Esophagus squamous epithelium (tissue), 5 donors: ENCODE measurements at regions not wholly inside any gene's neighbourhood (a gene's known extent, or its start where the extent isn't known, plus 50 kb on each side); places are given as distances from the start of the nearest gene placed in this dataset.

Source experiments
- DNase-seq: peaks from one replicate; lab custom pipeline; 2025; lab: John Stamatoyannopoulos, UW
- H3K27ac ChIP-seq, 4 donors: fragments of 200-600 bp; sonication (generic); one replicate each; pipeline ENCODE4 v1.5.1; 2016 to 2019; ENCODE audit warnings: mild to moderate bottlenecking in 1 of 4
- H3K27me3 ChIP-seq, 4 donors: fragments of 200-600 bp; sonication (generic); 1 replicate in 3 of 4; 2 replicates in 1 of 4; pipeline versions ENCODE4 v1.5.1 to v1.6.0; 2017 to 2021; ENCODE audit warnings: antibody characterized with exemption in 1 of 4
- H3K36me3 ChIP-seq, 3 donors: fragments of 200-600 bp; sonication (generic); one replicate each; pipeline ENCODE4 v1.5.1; 2016 to 2019
- H3K4me1 ChIP-seq, 3 donors: fragments of 200-600 bp; sonication (generic); one replicate each; pipeline ENCODE4 v1.5.1; 2017 to 2019
- H3K4me3 ChIP-seq, 4 donors: fragments of 200-600 bp; sonication (generic); 1 replicate in 3 of 4; 2 replicates in 1 of 4; pipeline ENCODE4 v1.5.1; 2016 to 2019; ENCODE audit warnings: mild to moderate bottlenecking in 2 of 4, moderate library complexity in 1 of 4
- H3K9me3 ChIP-seq, 3 donors: fragments of 200-600 bp; sonication (generic); one replicate each; pipeline ENCODE4 v1.5.1; 2016 to 2019
- POLR2A ChIP-seq, 4 donors: fragments of 450-650 bp; IDR thresholded peaks; one replicate each; pipeline ENCODE4 v1.6.1; 2017; ENCODE audit warnings: antibody characterized with exemption in 4 of 4, mild to moderate bottlenecking in 4 of 4, moderate library complexity in 3 of 4
- WGBS, 2 donors: methylation state at CpG; one replicate each; pipeline ENCODE4 v1.1.5; 2018; 5-methylcytosine and 5-hydroxymethylcytosine counted together
- intact Hi-C: fragments of 100-400 bp; cut with DNase I; formaldehyde crosslinking; loops from one replicate; pipeline ENCODE4 v1.15.0; 2022
- TF ChIP-seq, protein P1 (sequence below), 6 experiments: fragments of 450-650 bp in 4 of 6; fragments of 200-600 bp in 2 of 6; sonication (generic) in 2 of 6; IDR thresholded peaks; one replicate each; pipeline ENCODE4 v1.5.1; 2016 to 2019; ENCODE audit warnings: antibody characterized with exemption in 6 of 6, mild to moderate bottlenecking in 4 of 6, moderate library complexity in 4 of 6
- donor health status: DM: yes; HTN: yes; CAD: no.

DNA sequence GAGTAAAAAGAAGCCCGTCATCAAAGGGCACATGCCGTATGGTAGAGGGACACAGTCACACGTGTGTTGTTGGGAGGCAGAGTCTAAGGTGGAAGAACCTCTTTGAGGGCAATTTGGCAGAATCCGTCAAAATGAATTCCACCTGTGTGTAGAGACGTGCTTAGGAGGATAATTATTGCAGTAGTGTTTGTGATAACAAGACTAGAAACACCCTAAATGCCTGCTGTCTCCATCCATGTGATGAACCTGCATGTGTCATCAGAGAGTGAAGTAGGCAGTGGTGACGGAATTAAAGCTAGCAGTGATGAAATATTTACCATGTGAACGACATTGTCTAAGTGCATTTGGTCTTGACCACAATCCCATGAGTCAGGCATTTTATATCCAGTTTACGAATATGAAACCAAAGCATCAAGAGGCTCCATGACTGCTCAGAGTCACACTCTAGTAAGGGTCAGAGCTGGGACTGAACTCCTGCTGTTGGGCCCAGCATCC, 61.3 kb upstream of the ADORA2B start:
- Histone ChIP-seq H3K36me3 (no peaks in the 10 kb centered on the region), H3K9me3 (no peaks in the 10 kb centered on the region), H3K4me1 (no peaks in the 10 kb centered on the region), H3K4me3 (no peak overlapping the region), H3K27ac (no peak overlapping the region), H3K27me3 (no peaks in the 10 kb centered on the region)
- 72 to 81% methylated on average over 8 of the region's 8 CpGs for WGBS, 2 donors
- TF ChIP-seq, protein P1, sequence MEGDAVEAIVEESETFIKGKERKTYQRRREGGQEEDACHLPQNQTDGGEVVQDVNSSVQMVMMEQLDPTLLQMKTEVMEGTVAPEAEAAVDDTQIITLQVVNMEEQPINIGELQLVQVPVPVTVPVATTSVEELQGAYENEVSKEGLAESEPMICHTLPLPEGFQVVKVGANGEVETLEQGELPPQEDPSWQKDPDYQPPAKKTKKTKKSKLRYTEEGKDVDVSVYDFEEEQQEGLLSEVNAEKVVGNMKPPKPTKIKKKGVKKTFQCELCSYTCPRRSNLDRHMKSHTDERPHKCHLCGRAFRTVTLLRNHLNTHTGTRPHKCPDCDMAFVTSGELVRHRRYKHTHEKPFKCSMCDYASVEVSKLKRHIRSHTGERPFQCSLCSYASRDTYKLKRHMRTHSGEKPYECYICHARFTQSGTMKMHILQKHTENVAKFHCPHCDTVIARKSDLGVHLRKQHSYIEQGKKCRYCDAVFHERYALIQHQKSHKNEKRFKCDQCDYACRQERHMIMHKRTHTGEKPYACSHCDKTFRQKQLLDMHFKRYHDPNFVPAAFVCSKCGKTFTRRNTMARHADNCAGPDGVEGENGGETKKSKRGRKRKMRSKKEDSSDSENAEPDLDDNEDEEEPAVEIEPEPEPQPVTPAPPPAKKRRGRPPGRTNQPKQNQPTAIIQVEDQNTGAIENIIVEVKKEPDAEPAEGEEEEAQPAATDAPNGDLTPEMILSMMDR (IDR thresholded peaks at IDR 0.05) = no peak
- TF ChIP-seq POLR2A (IDR thresholded peaks at IDR 0.05) = no peak
- DNase-seq = no peak
- intact Hi-C loops = no loop called here

DNA sequence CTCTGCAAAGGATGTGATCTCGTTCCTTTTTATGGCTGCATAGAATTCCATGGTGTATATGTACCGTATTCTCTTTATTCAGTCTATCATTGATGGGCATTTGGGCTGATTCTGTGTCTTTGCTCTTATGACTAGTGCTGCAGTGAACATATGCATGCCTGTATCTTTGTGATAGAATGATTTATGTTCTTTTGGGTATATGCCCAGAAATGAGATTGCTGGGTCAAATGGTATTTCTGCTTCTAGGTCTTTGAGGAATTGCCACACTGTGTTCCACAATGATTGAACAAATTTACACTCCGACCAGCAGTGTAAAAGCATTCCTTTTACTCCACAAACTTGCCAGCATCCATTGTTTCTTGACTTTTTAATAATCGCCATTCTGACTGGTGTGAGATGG, 60.2 kb upstream of the ADORA2B start:
- Histone ChIP-seq H3K4me1 (no peaks in the 10 kb centered on the region), H3K27me3 (no peaks in the 10 kb centered on the region), H3K4me3 (no peak overlapping the region), H3K36me3 (no peaks in the 10 kb centered on the region), H3K9me3 (no peaks in the 10 kb centered on the region), H3K27ac (no peak overlapping the region)
- TF ChIP-seq, protein P1 (IDR thresholded peaks at IDR 0.05) = no peak
- no peak for TF ChIP-seq POLR2A (IDR thresholded peaks at IDR 0.05)
- WGBS, 2 donors = 72 to 73% methylated on average over 4 of the region's 4 CpGs
- no peak for DNase-seq
- intact Hi-C loops = no loop called here

DNA sequence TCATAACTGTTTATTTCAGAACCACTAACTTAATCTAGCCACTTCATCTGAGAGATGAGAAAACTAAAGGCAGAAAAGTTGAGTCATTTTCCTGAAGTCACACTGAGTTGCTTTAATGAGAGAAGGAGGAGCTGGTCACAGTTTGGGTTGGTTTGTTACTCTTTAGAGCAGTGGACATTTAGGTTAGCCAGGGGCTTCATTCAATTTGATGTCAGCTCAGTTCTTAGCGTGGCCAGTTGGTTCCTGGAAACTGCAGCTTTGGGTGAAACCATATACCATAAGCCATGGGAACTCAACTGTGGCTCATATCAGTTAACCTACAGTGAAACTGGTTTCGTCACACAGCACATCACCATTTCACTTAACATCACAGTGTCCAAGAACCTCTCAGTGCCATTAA, 59.2 kb upstream of the ADORA2B start:
- TF ChIP-seq, protein P1 (IDR thresholded peaks at IDR 0.05) = no peak
- H3K4me3 ChIP-seq = no peak overlapping the region
- intact Hi-C loops = no loop called here

DNA sequence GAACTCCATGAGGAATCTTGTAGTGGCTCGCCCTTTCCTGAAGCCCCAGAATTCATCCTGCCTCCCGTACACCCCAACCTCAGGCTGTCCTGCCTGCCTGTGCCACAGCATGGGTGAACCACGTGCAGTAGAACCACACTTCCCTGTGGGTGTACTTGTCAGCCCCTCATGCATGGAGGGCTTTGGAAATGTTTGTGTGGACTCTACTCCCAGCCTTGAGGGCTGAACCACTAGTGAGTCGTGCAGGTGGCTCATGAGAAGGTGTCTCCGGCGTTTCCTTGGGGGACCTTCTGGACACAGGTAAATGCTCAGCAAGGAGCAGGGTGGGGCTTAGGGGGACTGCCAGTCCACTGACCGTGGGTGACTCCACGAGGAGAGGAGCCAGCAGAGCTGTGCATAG, 58.7 kb upstream of the ADORA2B start:
- Histone ChIP-seq H3K4me3 (no peak overlapping the region), H3K27ac (no peak overlapping the region), H3K4me1 (no peaks in the 10 kb centered on the region), H3K9me3 (no peaks in the 10 kb centered on the region), H3K36me3 (no peaks in the 10 kb centered on the region), H3K27me3 (no peaks in the 10 kb centered on the region)
- TF ChIP-seq, protein P1 (IDR thresholded peaks at IDR 0.05) = no peak
- no peak for TF ChIP-seq POLR2A (IDR thresholded peaks at IDR 0.05)
- WGBS, 2 donors = 59 to 82% methylated on average over 3 to 4 of the region's 8 CpGs
- no peak for DNase-seq
- intact Hi-C loops = no loop called here

More for the DNA sequence above, 59.2 kb upstream of the ADORA2B start:
- DNase-seq = no peak
- H3K4me1 ChIP-seq = no peaks in the 10 kb centered on the region
- H3K27ac ChIP-seq = no peak overlapping the region
- 85 to 89% methylated on average over 2 of the region's 2 CpGs for WGBS, 2 donors
- no peaks in the 10 kb centered on the region for H3K36me3 ChIP-seq
- H3K9me3 ChIP-seq = no peaks in the 10 kb centered on the region
- H3K27me3 ChIP-seq = no peaks in the 10 kb centered on the region

DNA sequence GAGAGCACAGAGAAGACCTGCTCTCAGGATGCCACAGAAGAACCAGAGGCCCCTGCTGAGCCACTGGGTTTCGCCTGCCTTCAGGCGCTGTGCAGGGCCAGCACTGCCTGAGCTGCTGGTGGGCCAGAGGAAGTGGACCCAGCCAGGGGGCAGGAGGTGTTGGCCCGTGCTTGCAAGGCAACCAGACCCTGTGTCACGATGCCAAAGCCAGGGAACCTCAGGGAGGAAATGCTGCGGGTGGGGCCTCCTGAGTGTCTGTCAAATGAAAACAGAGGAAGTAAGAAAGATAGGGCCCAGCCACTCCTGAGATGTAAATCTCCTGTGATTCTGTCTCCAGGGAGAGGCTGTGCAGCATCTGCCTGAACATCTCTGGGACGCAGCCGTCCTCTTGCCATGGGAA, 58.1 kb upstream of the ADORA2B start:
- intact Hi-C loops = no loop called here
- Histone ChIP-seq H3K9me3 (no peaks in the 10 kb centered on the region), H3K4me1 (no peaks in the 10 kb centered on the region), H3K27me3 (no peaks in the 10 kb centered on the region), H3K4me3 (no peak overlapping the region), H3K36me3 (no peaks in the 10 kb centered on the region), H3K27ac (no peak overlapping the region)
- TF ChIP-seq, protein P1 (IDR thresholded peaks at IDR 0.05) = no peak
- no peak for TF ChIP-seq POLR2A (IDR thresholded peaks at IDR 0.05)
- no peak for DNase-seq
- 80 to 93% methylated on average over 2 to 4 of the region's 7 CpGs for WGBS, 2 donors
